ENCODE measurements at regions not wholly inside any gene's neighbourhood (a gene's known extent, or its start where the extent isn't known, plus 50 kb on each side); places are given as distances from the start of the nearest gene placed in this dataset.
"Not testable (repeated sequence)": the region's sequence is repeated elsewhere in the genome, so short reads cannot be mapped to it uniquely, and the experiment has no call there.

DNA sequence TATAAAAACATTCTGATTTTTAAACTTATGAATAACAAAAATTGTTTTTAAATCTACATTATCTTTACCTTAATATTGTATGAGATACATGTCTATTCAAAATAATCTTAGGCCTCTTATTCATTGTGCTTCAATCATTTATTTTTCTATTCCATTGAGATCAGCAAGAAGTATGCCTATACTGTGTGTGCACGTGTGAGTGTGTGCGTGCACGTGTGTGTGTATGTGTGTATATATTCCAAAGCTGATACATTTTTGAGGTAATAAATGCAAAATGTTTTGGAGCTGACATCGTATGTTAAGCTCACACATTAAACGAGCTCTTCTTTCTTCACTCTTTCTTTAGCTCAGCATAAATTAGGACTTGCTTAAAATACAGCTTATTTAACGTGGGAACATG, 1701.2 kb upstream of the PCDH10 start:
- Histone ChIP-seq H3K4me3 (ENCODE audit: low read length) (no peak overlapping the region), H3K9me3 (replicated peaks; ENCODE audit: low read length) (peaks cover 4% of the 10 kb centered on the region), H3K27me3 (ENCODE audit: control insufficient read depth, insufficient read depth, low read length) (no peaks in the 10 kb centered on the region), H3K4me1 (ENCODE audit: control insufficient read depth, insufficient read depth, low read length) (no peaks in the 10 kb centered on the region), H3K9ac (ENCODE audit: low read depth, low read length) (no peak overlapping the region), H3K36me3 (ENCODE audit: insufficient read depth, low read length) (no peaks in the 10 kb centered on the region), H3K4me2 (ENCODE audit: low read length) (no peak overlapping the region)

DNA sequence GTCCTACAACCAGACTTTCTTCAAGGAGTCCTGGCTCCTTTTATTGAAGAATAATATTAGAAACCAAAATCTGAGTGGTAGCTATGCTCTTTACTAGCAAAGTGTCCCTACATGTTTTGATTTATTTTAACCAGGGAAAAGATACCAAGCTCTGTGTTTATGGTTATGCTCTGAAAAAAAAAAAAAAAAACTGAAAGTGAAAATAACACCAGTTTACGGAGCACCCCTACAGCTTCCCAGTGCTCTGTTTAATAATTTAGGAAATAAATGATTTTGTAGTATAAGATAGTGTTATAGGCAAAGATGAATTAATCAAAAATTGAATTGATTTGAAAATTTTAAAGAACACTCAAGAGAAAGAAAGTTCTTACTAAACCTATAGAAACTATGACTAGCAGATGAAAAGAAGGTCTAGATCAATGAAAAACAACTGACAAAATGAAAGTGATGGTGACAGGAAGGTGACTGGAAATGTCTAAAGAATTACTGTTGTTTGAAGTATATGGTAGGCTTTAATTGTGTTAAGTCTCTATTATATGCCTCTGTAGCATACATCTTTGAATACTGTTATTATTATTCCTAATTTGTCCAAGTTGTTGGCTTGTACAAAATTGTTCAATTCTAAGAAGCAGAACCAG, 1698.4 kb upstream of the PCDH10 start:
- H3K4me1 ChIP-seq (ENCODE audit: control insufficient read depth, insufficient read depth, low read length), result no peaks in the 10 kb centered on the region
- H3K4me2 ChIP-seq (ENCODE audit: low read length), result no peak overlapping the region
- H3K27me3 ChIP-seq (ENCODE audit: control insufficient read depth, insufficient read depth, low read length), result no peaks in the 10 kb centered on the region
- no peaks in the 10 kb centered on the region for H3K36me3 ChIP-seq (ENCODE audit: insufficient read depth, low read length)
- H3K9ac ChIP-seq (ENCODE audit: low read depth, low read length), result no peak overlapping the region
- peaks cover 4% of the 10 kb centered on the region for H3K9me3 ChIP-seq (replicated peaks; ENCODE audit: low read length)
- H3K4me3 ChIP-seq (ENCODE audit: low read length), result no peak overlapping the region

DNA sequence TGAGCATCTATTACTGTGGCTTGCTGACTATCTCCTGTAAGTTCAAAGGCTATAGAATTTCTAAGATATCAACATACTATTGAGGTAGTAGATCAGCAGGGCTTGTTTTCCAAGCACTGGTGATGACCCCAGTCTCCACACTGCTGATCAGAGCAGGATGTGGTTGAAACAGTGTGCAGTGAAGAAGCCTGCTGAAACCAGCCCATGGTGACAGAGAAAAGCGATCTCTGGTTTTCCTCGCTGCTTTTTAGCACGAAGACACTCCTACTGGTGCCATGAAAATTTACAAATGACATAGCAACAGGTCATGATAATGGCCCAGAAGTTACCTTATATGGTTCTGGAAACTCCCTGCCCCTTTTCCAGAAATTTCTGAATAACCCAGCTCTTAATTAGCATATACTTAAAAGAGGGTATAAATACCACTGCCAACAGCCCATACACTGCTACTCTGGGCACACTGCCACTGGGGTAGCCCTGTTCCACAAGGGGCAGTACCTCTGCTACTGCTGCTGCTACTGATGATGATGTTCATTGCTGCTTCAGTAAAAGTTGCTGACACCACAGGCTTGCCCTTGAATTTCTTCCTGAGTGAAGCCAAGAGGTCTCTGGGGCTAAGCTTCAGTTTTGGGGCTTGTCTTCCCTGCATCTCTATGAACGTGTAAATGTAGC, 1689.5 kb upstream of the PCDH10 start:
- Histone ChIP-seq H3K27me3 (ENCODE audit: control insufficient read depth, insufficient read depth, low read length) (no peaks in the 10 kb centered on the region), H3K4me2 (ENCODE audit: low read length) (no peak overlapping the region), H3K9ac (ENCODE audit: low read depth, low read length) (no peak overlapping the region), H3K36me3 (ENCODE audit: insufficient read depth, low read length) (no peaks in the 10 kb centered on the region), H3K9me3 (replicated peaks; ENCODE audit: low read length) (no peaks in the 10 kb centered on the region), H3K4me3 (ENCODE audit: low read length) (no peak overlapping the region), H3K4me1 (ENCODE audit: control insufficient read depth, insufficient read depth, low read length) (no peaks in the 10 kb centered on the region)

DNA sequence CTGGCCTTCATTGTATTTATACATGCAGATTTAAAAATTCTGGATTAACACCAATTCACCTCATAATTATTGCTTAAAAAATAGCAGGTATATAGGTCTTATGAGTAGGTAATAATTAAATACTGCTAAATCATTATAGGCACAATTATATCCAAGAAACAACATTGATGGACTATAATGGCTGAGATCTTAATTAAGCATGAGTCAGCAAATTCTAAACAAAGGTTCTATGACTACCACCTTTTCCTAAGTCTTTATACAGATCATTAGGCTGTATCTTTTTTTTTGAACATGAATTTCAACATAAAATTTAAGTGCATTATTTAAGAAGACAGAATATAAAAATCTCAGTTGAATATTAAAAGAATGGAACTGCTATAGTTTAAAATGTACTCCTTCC, 1678.7 kb upstream of the PCDH10 start:
- Histone ChIP-seq H3K4me3 (ENCODE audit: low read length) (no peak overlapping the region), H3K9ac (ENCODE audit: low read depth, low read length) (no peak overlapping the region), H3K27me3 (ENCODE audit: control insufficient read depth, insufficient read depth, low read length) (no peaks in the 10 kb centered on the region), H3K4me2 (ENCODE audit: low read length) (no peak overlapping the region), H3K36me3 (ENCODE audit: insufficient read depth, low read length) (no peaks in the 10 kb centered on the region), H3K9me3 (replicated peaks; ENCODE audit: low read length) (no peaks in the 10 kb centered on the region), H3K4me1 (ENCODE audit: control insufficient read depth, insufficient read depth, low read length) (no peaks in the 10 kb centered on the region)

DNA sequence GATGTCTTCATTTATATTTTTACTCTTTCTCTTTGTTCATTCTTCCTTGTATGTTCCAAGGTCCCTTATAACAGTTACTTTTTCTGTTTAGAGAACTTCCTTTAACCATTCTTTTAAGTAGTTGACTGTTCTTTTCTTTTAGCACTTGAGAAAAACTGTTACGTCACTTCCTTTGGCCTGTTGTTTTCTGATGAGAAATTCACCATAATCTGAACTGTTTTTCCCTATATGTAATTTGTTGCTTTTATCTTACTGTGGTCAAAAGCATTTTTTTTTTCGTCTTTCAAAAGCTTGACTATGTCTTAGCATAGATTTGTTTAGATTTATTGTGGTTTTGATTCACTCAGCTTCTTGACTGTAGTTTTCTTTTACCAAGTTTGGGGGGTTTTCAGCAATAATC, 1660.3 kb upstream of the PCDH10 start:
- Histone ChIP-seq H3K4me3 (ENCODE audit: low read length) (no peak overlapping the region), H3K4me2 (ENCODE audit: low read length) (no peak overlapping the region), H3K9me3 (replicated peaks; ENCODE audit: low read length) (no peaks in the 10 kb centered on the region), H3K9ac (ENCODE audit: low read depth, low read length) (no peak overlapping the region), H3K36me3 (ENCODE audit: insufficient read depth, low read length) (no peaks in the 10 kb centered on the region), H3K27me3 (ENCODE audit: control insufficient read depth, insufficient read depth, low read length) (no peaks in the 10 kb centered on the region), H3K4me1 (ENCODE audit: control insufficient read depth, insufficient read depth, low read length) (no peaks in the 10 kb centered on the region)

DNA sequence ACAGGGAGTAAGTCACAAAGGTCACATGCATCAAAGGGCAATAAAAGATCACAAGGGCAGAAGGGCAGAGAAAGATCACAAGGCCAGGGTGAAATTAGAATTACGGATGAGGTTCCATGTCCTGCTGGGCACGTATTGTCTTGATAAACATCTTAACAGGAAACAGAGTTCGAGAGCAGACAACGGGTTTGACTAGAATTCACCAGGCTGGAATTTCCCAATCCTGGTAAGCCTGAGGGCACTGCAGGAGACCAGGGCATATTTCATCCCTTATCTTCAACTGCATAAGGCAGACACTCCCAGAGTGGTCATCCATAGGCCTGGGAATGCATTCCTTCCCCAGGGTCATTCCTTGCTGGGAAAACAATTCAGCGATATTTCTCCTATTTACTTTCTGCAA, 1652.9 kb upstream of the PCDH10 start:
- not testable (repeated sequence) for H3K9me3 ChIP-seq (replicated peaks; ENCODE audit: low read length); H3K4me1 ChIP-seq (ENCODE audit: control insufficient read depth, insufficient read depth, low read length); H3K4me2 ChIP-seq (ENCODE audit: low read length); H3K9ac ChIP-seq (ENCODE audit: low read depth, low read length); H3K27me3 ChIP-seq (ENCODE audit: control insufficient read depth, insufficient read depth, low read length); H3K4me3 ChIP-seq (ENCODE audit: low read length); H3K36me3 ChIP-seq (ENCODE audit: insufficient read depth, low read length)

DNA sequence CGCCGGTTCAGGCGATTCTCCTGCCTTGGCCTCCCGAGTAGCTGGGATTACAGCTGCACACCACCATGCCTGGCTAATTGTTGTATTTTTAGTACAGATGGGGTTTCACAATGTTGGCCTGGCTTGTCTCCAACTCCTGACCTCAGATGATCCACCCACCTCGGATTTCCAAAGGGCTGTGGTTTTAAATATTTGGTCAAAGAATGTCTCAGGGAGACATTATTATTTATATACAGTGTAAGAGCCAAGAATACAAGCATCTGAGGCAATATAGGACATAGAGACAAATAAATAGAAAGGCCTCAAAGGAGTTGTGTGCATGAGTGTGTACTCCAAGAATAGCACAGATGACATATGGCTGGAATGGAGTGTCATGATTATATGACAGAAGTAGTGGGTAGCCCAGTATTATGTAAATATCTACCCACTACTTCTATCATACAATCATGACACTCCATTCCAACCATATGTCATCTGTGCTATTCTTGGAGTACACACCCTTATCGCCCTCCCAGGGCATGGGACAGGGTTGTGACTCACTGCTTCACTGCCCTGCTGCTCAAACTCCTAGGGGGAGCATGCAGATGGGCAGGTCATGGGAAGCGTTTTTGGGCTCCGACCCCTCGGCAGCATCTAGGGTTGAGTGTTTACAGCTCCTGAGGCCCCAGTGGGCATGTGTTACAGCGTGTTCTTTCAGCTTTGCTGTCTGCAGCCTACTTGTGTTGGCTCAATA, 1649.8 kb upstream of the PCDH10 start:
- no peaks in the 10 kb centered on the region for H3K4me1 ChIP-seq (ENCODE audit: control insufficient read depth, insufficient read depth, low read length)

DNA sequence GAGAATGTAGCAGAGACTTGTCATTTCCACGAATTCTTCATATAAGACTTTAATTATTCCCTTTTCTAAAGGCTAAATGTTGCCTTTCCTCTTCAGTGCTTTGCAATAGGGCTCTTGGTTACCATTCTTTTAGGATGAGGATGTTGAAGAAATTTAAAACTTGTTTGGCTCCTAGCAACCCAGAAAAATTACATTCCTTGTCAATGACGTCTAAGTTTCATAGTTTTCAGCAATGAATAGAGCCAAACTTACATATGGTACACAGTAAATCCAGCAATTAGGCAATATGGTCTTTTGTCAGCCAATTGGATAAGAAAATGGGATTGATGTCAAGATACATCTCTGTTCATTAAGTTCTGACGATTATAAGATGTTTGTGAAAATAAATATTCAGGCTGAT, 1639.6 kb upstream of the PCDH10 start:
- no peaks in the 10 kb centered on the region for H3K9me3 ChIP-seq (replicated peaks; ENCODE audit: low read length)
- no peak overlapping the region for H3K9ac ChIP-seq (ENCODE audit: low read depth, low read length)
- H3K36me3 ChIP-seq (ENCODE audit: insufficient read depth, low read length), result no peaks in the 10 kb centered on the region
- H3K4me2 ChIP-seq (ENCODE audit: low read length), result no peak overlapping the region
- H3K4me3 ChIP-seq (ENCODE audit: low read length), result no peak overlapping the region
- H3K4me1 ChIP-seq (ENCODE audit: control insufficient read depth, insufficient read depth, low read length), result no peaks in the 10 kb centered on the region
- H3K27me3 ChIP-seq (ENCODE audit: control insufficient read depth, insufficient read depth, low read length), result no peaks in the 10 kb centered on the region

More for the DNA sequence above, 1649.8 kb upstream of the PCDH10 start:
- Histone ChIP-seq H3K4me2 (ENCODE audit: low read length) (no peak overlapping the region), H3K4me3 (ENCODE audit: low read length) (no peak overlapping the region), H3K9ac (ENCODE audit: low read depth, low read length) (no peak overlapping the region), H3K27me3 (ENCODE audit: control insufficient read depth, insufficient read depth, low read length) (no peaks in the 10 kb centered on the region), H3K36me3 (ENCODE audit: insufficient read depth, low read length) (no peaks in the 10 kb centered on the region), H3K9me3 (replicated peaks; ENCODE audit: low read length) (no peaks in the 10 kb centered on the region)

DNA sequence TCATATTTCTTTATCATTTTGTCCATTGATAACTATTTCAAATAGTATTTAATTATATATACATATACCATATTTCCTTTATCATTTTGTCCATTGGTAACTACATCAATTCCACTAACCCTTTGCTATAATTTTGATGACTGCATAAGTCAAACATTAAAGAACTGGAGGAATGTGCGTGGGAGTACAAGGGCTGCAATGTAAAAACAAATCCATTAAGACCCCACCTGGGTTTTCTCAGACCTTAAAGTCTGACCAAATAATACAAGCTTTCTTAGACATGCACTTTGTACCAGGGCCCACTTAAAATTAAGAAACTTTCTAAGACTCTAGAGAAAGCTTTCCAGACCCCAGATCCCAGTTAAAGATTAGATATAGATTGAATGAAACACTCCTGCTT, 1622.4 kb upstream of the PCDH10 start:
- Histone ChIP-seq H3K36me3 (ENCODE audit: insufficient read depth, low read length) (no peaks in the 10 kb centered on the region), H3K4me1 (ENCODE audit: control insufficient read depth, insufficient read depth, low read length) (no peaks in the 10 kb centered on the region), H3K9ac (ENCODE audit: low read depth, low read length) (no peak overlapping the region), H3K27me3 (ENCODE audit: control insufficient read depth, insufficient read depth, low read length) (no peaks in the 10 kb centered on the region), H3K4me3 (ENCODE audit: low read length) (no peak overlapping the region), H3K4me2 (ENCODE audit: low read length) (no peak overlapping the region), H3K9me3 (replicated peaks; ENCODE audit: low read length) (no peaks in the 10 kb centered on the region)

DNA sequence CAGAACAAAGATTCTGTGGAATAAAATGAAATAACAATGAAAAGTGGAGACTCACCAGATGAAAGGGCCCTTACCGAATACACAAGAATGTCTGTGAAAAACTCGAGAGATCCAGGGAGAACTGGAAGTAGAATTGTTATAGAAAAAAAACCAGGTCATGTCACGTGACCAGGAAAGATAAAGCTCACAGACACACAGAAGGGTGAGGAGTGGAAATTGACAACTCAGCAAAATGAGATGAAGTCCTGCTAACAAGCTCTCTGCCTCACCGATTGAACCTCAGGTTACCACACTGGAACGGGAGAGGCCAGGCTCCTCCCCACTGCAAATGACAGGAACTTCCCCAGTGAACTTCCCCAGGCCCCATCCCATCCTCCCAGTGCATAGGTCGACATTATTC, 1618.0 kb upstream of the PCDH10 start:
- Histone ChIP-seq H3K36me3 (ENCODE audit: insufficient read depth, low read length) (no peaks in the 10 kb centered on the region), H3K9ac (ENCODE audit: low read depth, low read length) (no peak overlapping the region), H3K27me3 (ENCODE audit: control insufficient read depth, insufficient read depth, low read length) (no peaks in the 10 kb centered on the region), H3K4me1 (ENCODE audit: control insufficient read depth, insufficient read depth, low read length) (no peaks in the 10 kb centered on the region), H3K4me3 (ENCODE audit: low read length) (no peak overlapping the region), H3K4me2 (ENCODE audit: low read length) (no peak overlapping the region), H3K9me3 (replicated peaks; ENCODE audit: low read length) (no peaks in the 10 kb centered on the region)

DNA sequence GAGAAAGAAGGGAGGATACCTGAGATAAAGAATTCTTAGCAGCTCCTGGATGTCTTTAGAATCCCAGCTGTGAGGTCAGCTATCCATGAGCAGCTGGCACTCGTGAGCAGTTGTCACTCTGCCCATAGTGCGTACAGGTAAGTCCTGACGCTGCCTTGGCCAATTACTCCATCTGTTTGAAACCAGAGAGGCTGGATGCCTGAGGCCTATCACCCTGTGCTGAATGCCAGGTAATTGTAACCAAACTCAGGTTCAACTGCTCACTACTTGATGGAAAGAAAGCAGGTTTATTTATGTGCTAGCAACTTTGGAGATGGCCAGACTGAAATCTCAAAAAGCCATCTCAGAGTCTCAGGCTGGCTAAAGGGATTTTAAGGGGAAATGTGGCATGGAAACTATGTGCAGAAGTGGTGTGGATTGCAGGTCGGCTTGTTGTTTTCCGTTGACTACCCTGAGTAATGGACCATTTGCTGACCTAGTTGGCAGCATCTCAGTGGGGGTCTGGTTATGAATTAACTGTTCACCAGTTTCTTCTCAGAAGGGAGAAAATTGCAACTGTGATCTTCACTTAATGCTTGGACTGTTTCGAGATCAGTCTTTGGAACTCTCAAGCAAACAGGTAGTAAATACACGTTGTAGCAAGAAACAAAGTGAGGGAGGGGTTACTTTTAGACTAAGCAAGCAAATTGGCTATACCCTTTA, 1614.0 kb upstream of the PCDH10 start:
- Histone ChIP-seq H3K27me3 (ENCODE audit: control insufficient read depth, insufficient read depth, low read length) (no peaks in the 10 kb centered on the region), H3K9me3 (replicated peaks; ENCODE audit: low read length) (no peaks in the 10 kb centered on the region), H3K4me2 (ENCODE audit: low read length) (no peak overlapping the region), H3K4me3 (ENCODE audit: low read length) (no peak overlapping the region), H3K9ac (ENCODE audit: low read depth, low read length) (no peak overlapping the region), H3K4me1 (ENCODE audit: control insufficient read depth, insufficient read depth, low read length) (no peaks in the 10 kb centered on the region), H3K36me3 (ENCODE audit: insufficient read depth, low read length) (no peaks in the 10 kb centered on the region)
